Fibroblast of upper back skin (primary cell): ENCODE measurements at regions not wholly inside any gene's neighbourhood (a gene's known extent, or its start where the extent isn't known, plus 50 kb on each side); places are given as distances from the start of the nearest gene placed in this dataset.
"Not testable (repeated sequence)": the region's sequence is repeated elsewhere in the genome, so short reads cannot be mapped to it uniquely, and the experiment has no call there.

Experiments used
- DNase-seq: peaks from one replicate; pipeline ENCODE4 v3.0.0-alpha.2; 2013

- DNase-seq, result no peak
Observed at GRCh38 chr12:82300611-82301010, 57.6 kb downstream of the CCDC59 start.

- peak; percentile 17 for DNase-seq
Observed at GRCh38 chr12:82299319-82300025, 58.7 kb downstream of the CCDC59 start.

- no peak for DNase-seq
Observed at GRCh38 chr12:82290415-82290814, 67.8 kb downstream of the CCDC59 start.

GRCh38 chr12:82281335-82281734 lies 76.9 kb downstream of the CCDC59 start:
- DNase-seq, result not testable (repeated sequence)

- no peak for DNase-seq
Observed at GRCh38 chr12:82279536-82280058, 78.6 kb downstream of the CCDC59 start.

GRCh38 chr12:82277582-82277981 lies 80.6 kb downstream of the CCDC59 start:
- no peak for DNase-seq

- DNase-seq, result no peak
Observed at GRCh38 chr12:82242729-82243128, 115.5 kb downstream of the CCDC59 start.

- DNase-seq, result no peak
Observed at GRCh38 chr12:82225871-82226270, 132.3 kb downstream of the CCDC59 start.

GRCh38 chr12:82223426-82223825 lies 134.8 kb downstream of the CCDC59 start:
- no peak for DNase-seq

- no peak for DNase-seq
Observed at GRCh38 chr12:82216475-82216874, 141.7 kb downstream of the CCDC59 start.

GRCh38 chr12:82213761-82214160 lies 144.4 kb downstream of the CCDC59 start:
- no peak for DNase-seq

GRCh38 chr12:82210882-82211281 lies 147.3 kb downstream of the CCDC59 start:
- no peak for DNase-seq

GRCh38 chr12:82209533-82209932 lies 148.7 kb downstream of the CCDC59 start:
- DNase-seq, result no peak

- no peak for DNase-seq
Observed at GRCh38 chr12:82207556-82207955, 150.6 kb downstream of the CCDC59 start.

GRCh38 chr12:82203086-82203485 lies 155.1 kb downstream of the CCDC59 start:
- no peak for DNase-seq

GRCh38 chr12:82187595-82187994 lies 170.6 kb downstream of the CCDC59 start:
- DNase-seq, result no peak

- DNase-seq, result no peak
Observed at GRCh38 chr12:82187011-82187410, 171.2 kb downstream of the CCDC59 start.

GRCh38 chr12:82186282-82186681 lies 171.9 kb downstream of the CCDC59 start:
- no peak for DNase-seq

GRCh38 chr12:82184844-82185243 lies 173.3 kb downstream of the CCDC59 start:
- no peak for DNase-seq

GRCh38 chr12:82182601-82183190 lies 175.5 kb downstream of the CCDC59 start:
- peak; percentile 34 for DNase-seq

- peak; percentile 7 for DNase-seq
Observed at GRCh38 chr12:82176761-82177490, 181.3 kb downstream of the CCDC59 start.

GRCh38 chr12:82176026-82176425 lies 182.2 kb downstream of the CCDC59 start:
- no peak for DNase-seq

- DNase-seq, result no peak
Observed at GRCh38 chr12:82174936-82175335, 183.3 kb downstream of the CCDC59 start.

- no peak for DNase-seq
Observed at GRCh38 chr12:82174383-82174782, 183.8 kb downstream of the CCDC59 start.
